Activated CD8-positive, alpha-beta memory T cell treated with anti-CD3 and anti-CD28 coated beads for 4 hours (primary cell): ENCODE measurements at regions not wholly inside any gene's neighbourhood (a gene's known extent, or its start where the extent isn't known, plus 50 kb on each side); places are given as distances from the start of the nearest gene placed in this dataset.

Experiments
- DNase-seq, 2 donors: peaks; one replicate each; pipeline ENCODE4 v3.0.0-alpha.2; 2020; ENCODE audit warnings: low read depth in 2 of 2

GRCh38 chr6:15801912-15802311 lies 139.1 kb upstream of the DTNBP1 start:
- DNase-seq, result no peak

- DNase-seq, result no peak
Observed at GRCh38 chr6:15800841-15801617, 138.2 kb upstream of the DTNBP1 start.

- DNase-seq, result no peak
Observed at GRCh38 chr6:15798533-15799255, 135.9 kb upstream of the DTNBP1 start.

- DNase-seq, result no peak
Observed at GRCh38 chr6:15796844-15797243, 134.0 kb upstream of the DTNBP1 start.

GRCh38 chr6:15796130-15796771 lies 133.4 kb upstream of the DTNBP1 start:
- DNase-seq, result no peak

GRCh38 chr6:15793826-15794225 lies 131.0 kb upstream of the DTNBP1 start:
- no peak for DNase-seq

GRCh38 chr6:15793288-15793687 lies 130.5 kb upstream of the DTNBP1 start:
- no peak for DNase-seq

- no peak for DNase-seq
Observed at GRCh38 chr6:15792842-15793241, 130.0 kb upstream of the DTNBP1 start.

GRCh38 chr6:15791448-15792181 lies 128.8 kb upstream of the DTNBP1 start:
- no peak for DNase-seq

- no peak for DNase-seq
Observed at GRCh38 chr6:15790116-15790515, 127.3 kb upstream of the DTNBP1 start.

GRCh38 chr6:15786846-15787245 lies 124.0 kb upstream of the DTNBP1 start:
- DNase-seq, result no peak

- no peak for DNase-seq
Observed at GRCh38 chr6:15783484-15783883, 120.7 kb upstream of the DTNBP1 start.

GRCh38 chr6:15781890-15782289 lies 119.1 kb upstream of the DTNBP1 start:
- no peak for DNase-seq

- no peak for DNase-seq
Observed at GRCh38 chr6:15781333-15781732, 118.5 kb upstream of the DTNBP1 start.

GRCh38 chr6:15780437-15780836 lies 117.6 kb upstream of the DTNBP1 start:
- DNase-seq, result no peak

- DNase-seq, result no peak
Observed at GRCh38 chr6:15779726-15780125, 116.9 kb upstream of the DTNBP1 start.

GRCh38 chr6:15776458-15776980 lies 113.7 kb upstream of the DTNBP1 start:
- DNase-seq, result no peak

- no peak for DNase-seq
Observed at GRCh38 chr6:15775741-15776140, 112.9 kb upstream of the DTNBP1 start.

GRCh38 chr6:15775076-15775634 lies 112.3 kb upstream of the DTNBP1 start:
- DNase-seq, result no peak

GRCh38 chr6:15773806-15774410 lies 111.1 kb upstream of the DTNBP1 start:
- DNase-seq, result no peak
